NT2/D1 (cell line): ENCODE measurements at regions not wholly inside any gene's neighbourhood (a gene's known extent, or its start where the extent isn't known, plus 50 kb on each side); places are given as distances from the start of the nearest gene placed in this dataset.

Source experiments
- SUZ12 ChIP-seq: IDR thresholded peaks from 2 replicates; pipeline ENCODE4 v1.6.1; 2011; ENCODE audit not compliant: insufficient read length, insufficient read depth; ENCODE audit errors: extremely low read depth
- YY1 ChIP-seq: IDR thresholded peaks from 2 replicates; pipeline ENCODE4 v1.6.1; 2011; ENCODE audit not compliant: insufficient read length, insufficient read depth
- ZNF274 ChIP-seq: IDR thresholded peaks from 2 replicates; pipeline ENCODE4 v1.6.1; 2011; ENCODE audit warnings: mild to moderate bottlenecking, low read depth, low read length

DNA sequence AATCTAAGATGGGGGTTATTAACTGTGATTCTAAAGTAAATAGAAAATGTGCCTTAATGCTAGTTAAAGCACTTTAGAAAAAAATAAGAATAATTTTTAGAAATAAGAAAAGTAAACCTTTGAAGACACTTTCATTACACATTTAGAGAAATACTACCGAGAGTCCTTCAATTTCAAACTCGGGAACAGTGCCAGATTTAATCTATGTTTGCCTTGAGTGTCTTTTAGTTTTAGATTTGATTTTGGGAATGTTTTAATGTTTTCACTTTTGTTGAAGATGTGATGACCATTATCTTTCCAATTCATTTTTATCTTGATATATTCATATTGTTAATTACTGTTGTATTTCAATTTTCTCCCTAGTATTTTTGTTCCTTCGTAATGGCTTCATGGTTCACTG is 592.7 kb upstream of the MGMT start:
- TF ChIP-seq ZNF274 (no peak), YY1 (no peak), SUZ12 (no peak)
